CD8-positive, alpha-beta memory T cell (primary cell): ENCODE measurements at regions not wholly inside any gene's neighbourhood (a gene's known extent, or its start where the extent isn't known, plus 50 kb on each side); places are given as distances from the start of the nearest gene placed in this dataset.

Source experiments
- CTCF ChIA-PET: fragments of 350-600 bp; sonication (Branson Sonifier 250); formaldehyde crosslinking; loops from one replicate; lab custom pipeline; 2021; ENCODE audit warnings: antibody characterized with exemption; lab: Charles Lee
- POLR2A ChIA-PET: fragments of 350-600 bp; sonication (Branson Sonifier 250); formaldehyde crosslinking; loops from one replicate; lab custom pipeline; 2021; ENCODE audit warnings: antibody characterized with exemption; lab: Charles Lee
- DNase-seq, 5 donors: peaks; one replicate each; pipeline versions ENCODE4 v3.0.0 to v3.0.0-alpha.2; 2020 to 2022; ENCODE audit warnings: mixed read lengths in 1 of 5
- H3K27ac ChIP-seq: one replicate; pipeline ENCODE4 v1.7.0; 2013; ENCODE audit warnings: low read depth, mild to moderate bottlenecking, low read length, moderate library complexity
- H3K27me3 ChIP-seq: 2 replicates; pipeline ENCODE4 v1.7.0; 2013; ENCODE audit warnings: low read length, mild to moderate bottlenecking; ENCODE audit not compliant: insufficient read depth, poor library complexity, severe bottlenecking
- H3K36me3 ChIP-seq: 2 replicates; pipeline ENCODE4 v1.7.0; 2013; ENCODE audit warnings: mild to moderate bottlenecking, low read length, moderate library complexity; ENCODE audit not compliant: insufficient read depth
- H3K4me1 ChIP-seq: 2 replicates; pipeline ENCODE4 v1.7.0; 2013; ENCODE audit warnings: mild to moderate bottlenecking, low read length, moderate library complexity; ENCODE audit not compliant: insufficient read depth
- H3K4me3 ChIP-seq: 2 replicates; pipeline ENCODE4 v1.7.0; 2013; ENCODE audit warnings: mild to moderate bottlenecking, low read length
- H3K9me3 ChIP-seq: 2 replicates; pipeline ENCODE4 v1.7.0; 2013; ENCODE audit warnings: mild to moderate bottlenecking, low read length
- H3K27ac Mint-ChIP-seq, 8 donors: one replicate each; pipeline ENCODE4 v1.8.0; 2020 to 2021; ENCODE audit warnings: mixed read lengths in 8 of 8, mild to moderate bottlenecking in 6 of 8, inconsistent platforms in 3 of 8, moderate library complexity in 3 of 8
- H3K27me3 Mint-ChIP-seq, 2 donors: one replicate each; pipeline ENCODE4 v1.8.0; 2020 to 2021; ENCODE audit warnings: mixed read lengths in 2 of 2, mild to moderate bottlenecking in 1 of 2, moderate library complexity in 1 of 2
- H3K36me3 Mint-ChIP-seq, 3 donors: one replicate each; pipeline ENCODE4 v1.8.0; 2020 to 2021; ENCODE audit warnings: mixed read lengths in 3 of 3, inconsistent platforms in 1 of 3, mild to moderate bottlenecking in 1 of 3
- H3K4me1 Mint-ChIP-seq, 3 donors: one replicate each; pipeline ENCODE4 v1.8.0; 2020 to 2021; ENCODE audit warnings: mixed read lengths in 3 of 3, inconsistent platforms in 1 of 3, mild to moderate bottlenecking in 1 of 3
- H3K4me3 Mint-ChIP-seq, 7 donors: one replicate each; pipeline ENCODE4 v1.8.0; 2020 to 2021; ENCODE audit warnings: mixed read lengths in 7 of 7, mild to moderate bottlenecking in 6 of 7, moderate library complexity in 4 of 7, inconsistent platforms in 2 of 7
- H3K9me3 Mint-ChIP-seq, 5 donors: one replicate each; pipeline ENCODE4 v1.8.0; 2020 to 2022; ENCODE audit warnings: mixed read lengths in 5 of 5, mild to moderate bottlenecking in 3 of 5, moderate library complexity in 2 of 5, inconsistent platforms in 1 of 5

- H3K4me1 ChIP-seq: no peaks in the 10 kb centered on the region
- no peak for DNase-seq
- no peaks in the 10 kb centered on the region for H3K27me3 ChIP-seq
- H3K36me3 Mint-ChIP-seq: no peaks in the 10 kb centered on the region
- H3K9me3 ChIP-seq: no peaks in the 10 kb centered on the region
- peaks cover 0 to 3% (median 0%) of the 10 kb centered on the region in 5 donors for H3K9me3 Mint-ChIP-seq
- POLR2A ChIA-PET: no interaction called here
- H3K4me1 Mint-ChIP-seq: no peaks in the 10 kb centered on the region
- H3K27ac ChIP-seq: no peak overlapping the region
- CTCF ChIA-PET: interaction anchor here (1.3 kb wide), 1 partner anchor 13 kb away, joined by 4 read pairs; no protein-coding TSS in a partner anchor
- H3K27ac Mint-ChIP-seq: no peak overlapping the region
- H3K27me3 Mint-ChIP-seq: no peaks in the 10 kb centered on the region
- H3K36me3 ChIP-seq: no peaks in the 10 kb centered on the region
- no peak overlapping the region for H3K4me3 Mint-ChIP-seq
- no peak overlapping the region for H3K4me3 ChIP-seq
Observed at GRCh38 chr21:18053151-18053550, 191.5 kb upstream of the CHODL start.

- Mint-ChIP-seq H3K27me3 (no peaks in the 10 kb centered on the region), H3K4me3 (no peak overlapping the region), H3K4me1 (no peaks in the 10 kb centered on the region), H3K27ac (no peak overlapping the region), H3K9me3 (peaks cover 0 to 3% (median 0%) of the 10 kb centered on the region in 5 donors), H3K36me3 (no peaks in the 10 kb centered on the region)
- Histone ChIP-seq H3K4me1 (no peaks in the 10 kb centered on the region), H3K4me3 (no peak overlapping the region), H3K27me3 (no peaks in the 10 kb centered on the region), H3K36me3 (no peaks in the 10 kb centered on the region), H3K9me3 (no peaks in the 10 kb centered on the region), H3K27ac (no peak overlapping the region)
- POLR2A ChIA-PET: no interaction called here
- CTCF ChIA-PET: no interaction called here
- no peak for DNase-seq
Observed at GRCh38 chr21:18049461-18049860, 195.2 kb upstream of the CHODL start.

GRCh38 chr21:18041012-18041411, 203.6 kb upstream of the CHODL start:
- no peak overlapping the region for H3K27ac Mint-ChIP-seq
- Histone ChIP-seq H3K27me3 (no peaks in the 10 kb centered on the region), H3K36me3 (no peaks in the 10 kb centered on the region), H3K9me3 (no peaks in the 10 kb centered on the region), H3K4me3 (no peak overlapping the region), H3K4me1 (no peaks in the 10 kb centered on the region), H3K27ac (no peak overlapping the region)
- no peaks in the 10 kb centered on the region for H3K4me1 Mint-ChIP-seq
- ChIA-PET POLR2A (no interaction called here), CTCF (interaction anchor here (0.8 to 1.9 kb wide), 10 partner anchors 10 to 211 kb away, joined by 3 to 11 read pairs (median 4); no protein-coding TSS in a partner anchor)
- H3K27me3 Mint-ChIP-seq: no peaks in the 10 kb centered on the region
- H3K4me3 Mint-ChIP-seq: no peak overlapping the region
- no peak for DNase-seq
- no peaks in the 10 kb centered on the region for H3K36me3 Mint-ChIP-seq
- H3K9me3 Mint-ChIP-seq: no peaks in the 10 kb centered on the region

- Histone ChIP-seq H3K4me3 (no peak overlapping the region), H3K9me3 (no peaks in the 10 kb centered on the region), H3K27ac (no peak overlapping the region), H3K27me3 (no peaks in the 10 kb centered on the region), H3K4me1 (no peaks in the 10 kb centered on the region), H3K36me3 (no peaks in the 10 kb centered on the region)
- no peaks in the 10 kb centered on the region for H3K27me3 Mint-ChIP-seq
- DNase-seq: no peak
- no peak overlapping the region for H3K27ac Mint-ChIP-seq
- peaks cover 0 to under 1% (median 0%) of the 10 kb centered on the region in 3 donors for H3K36me3 Mint-ChIP-seq
- CTCF ChIA-PET: no interaction called here
- H3K4me3 Mint-ChIP-seq: no peak overlapping the region
- H3K9me3 Mint-ChIP-seq: peaks cover 0 to 2% (median 0%) of the 10 kb centered on the region in 5 donors
- POLR2A ChIA-PET: no interaction called here
- no peaks in the 10 kb centered on the region for H3K4me1 Mint-ChIP-seq
Observed at GRCh38 chr21:18030248-18030647, 211.1 kb upstream of the C21orf91 start.

- Histone ChIP-seq H3K27me3 (no peaks in the 10 kb centered on the region), H3K4me3 (no peak overlapping the region), H3K36me3 (no peaks in the 10 kb centered on the region), H3K9me3 (no peaks in the 10 kb centered on the region), H3K27ac (no peak overlapping the region), H3K4me1 (no peaks in the 10 kb centered on the region)
- no peaks in the 10 kb centered on the region for H3K27me3 Mint-ChIP-seq
- ChIA-PET POLR2A (no interaction called here), CTCF (no interaction called here)
- peaks cover 0 to 2% (median 0%) of the 10 kb centered on the region in 5 donors for H3K9me3 Mint-ChIP-seq
- no peak for DNase-seq
- no peak overlapping the region for H3K27ac Mint-ChIP-seq
- H3K36me3 Mint-ChIP-seq: no peaks in the 10 kb centered on the region
- H3K4me3 Mint-ChIP-seq: no peak overlapping the region
- no peaks in the 10 kb centered on the region for H3K4me1 Mint-ChIP-seq
Observed at GRCh38 chr21:18026359-18026758, 207.2 kb upstream of the C21orf91 start.

GRCh38 chr21:18023711-18024110, 204.6 kb upstream of the C21orf91 start:
- ChIA-PET CTCF (no interaction called here), POLR2A (no interaction called here)
- Histone ChIP-seq H3K27me3 (no peaks in the 10 kb centered on the region), H3K4me1 (no peaks in the 10 kb centered on the region), H3K9me3 (no peaks in the 10 kb centered on the region), H3K27ac (no peak overlapping the region), H3K36me3 (no peaks in the 10 kb centered on the region), H3K4me3 (no peak overlapping the region)
- no peaks in the 10 kb centered on the region for H3K27me3 Mint-ChIP-seq
- no peak for DNase-seq
- H3K9me3 Mint-ChIP-seq: peaks cover 0 to 2% (median 0%) of the 10 kb centered on the region in 5 donors
- no peaks in the 10 kb centered on the region for H3K36me3 Mint-ChIP-seq
- no peaks in the 10 kb centered on the region for H3K4me1 Mint-ChIP-seq
- H3K4me3 Mint-ChIP-seq: no peak overlapping the region
- no peak overlapping the region for H3K27ac Mint-ChIP-seq

GRCh38 chr21:18023157-18023556, 204.0 kb upstream of the C21orf91 start:
- Histone ChIP-seq H3K27me3 (no peaks in the 10 kb centered on the region), H3K4me3 (no peak overlapping the region), H3K9me3 (no peaks in the 10 kb centered on the region), H3K27ac (no peak overlapping the region), H3K36me3 (no peaks in the 10 kb centered on the region), H3K4me1 (no peaks in the 10 kb centered on the region)
- no peak overlapping the region for H3K4me3 Mint-ChIP-seq
- H3K9me3 Mint-ChIP-seq: peaks cover 0 to 2% (median 0%) of the 10 kb centered on the region in 5 donors
- H3K27me3 Mint-ChIP-seq: no peaks in the 10 kb centered on the region
- DNase-seq: no peak
- no peaks in the 10 kb centered on the region for H3K4me1 Mint-ChIP-seq
- no peaks in the 10 kb centered on the region for H3K36me3 Mint-ChIP-seq
- H3K27ac Mint-ChIP-seq: no peak overlapping the region
- POLR2A ChIA-PET: no interaction called here
- CTCF ChIA-PET: no interaction called here

GRCh38 chr21:18007121-18007520, 188.0 kb upstream of the C21orf91 start:
- H3K36me3 Mint-ChIP-seq: no peaks in the 10 kb centered on the region
- H3K4me3 Mint-ChIP-seq: no peak overlapping the region
- no peaks in the 10 kb centered on the region for H3K4me1 Mint-ChIP-seq
- no peaks in the 10 kb centered on the region for H3K27me3 Mint-ChIP-seq
- Histone ChIP-seq H3K4me1 (no peaks in the 10 kb centered on the region), H3K27ac (no peak overlapping the region), H3K4me3 (no peak overlapping the region), H3K36me3 (no peaks in the 10 kb centered on the region), H3K9me3 (no peaks in the 10 kb centered on the region), H3K27me3 (no peaks in the 10 kb centered on the region)
- CTCF ChIA-PET: no interaction called here
- POLR2A ChIA-PET: no interaction called here
- H3K9me3 Mint-ChIP-seq: peaks cover 0 to 2% (median 0%) of the 10 kb centered on the region in 5 donors
- H3K27ac Mint-ChIP-seq: no peak overlapping the region
- no peak for DNase-seq

GRCh38 chr21:18006691-18007090, 187.5 kb upstream of the C21orf91 start:
- Mint-ChIP-seq H3K27me3 (no peaks in the 10 kb centered on the region), H3K9me3 (peaks cover 0 to 2% (median 0%) of the 10 kb centered on the region in 5 donors), H3K4me3 (no peak overlapping the region), H3K27ac (no peak overlapping the region), H3K36me3 (no peaks in the 10 kb centered on the region), H3K4me1 (no peaks in the 10 kb centered on the region)
- Histone ChIP-seq H3K36me3 (no peaks in the 10 kb centered on the region), H3K4me1 (no peaks in the 10 kb centered on the region), H3K27ac (no peak overlapping the region), H3K9me3 (no peaks in the 10 kb centered on the region), H3K4me3 (no peak overlapping the region), H3K27me3 (no peaks in the 10 kb centered on the region)
- no peak for DNase-seq
- CTCF ChIA-PET: no interaction called here
- POLR2A ChIA-PET: no interaction called here
